ENCODE measurements at regions not wholly inside any gene's neighbourhood (a gene's known extent, or its start where the extent isn't known, plus 50 kb on each side); places are given as distances from the start of the nearest gene placed in this dataset.

DNA sequence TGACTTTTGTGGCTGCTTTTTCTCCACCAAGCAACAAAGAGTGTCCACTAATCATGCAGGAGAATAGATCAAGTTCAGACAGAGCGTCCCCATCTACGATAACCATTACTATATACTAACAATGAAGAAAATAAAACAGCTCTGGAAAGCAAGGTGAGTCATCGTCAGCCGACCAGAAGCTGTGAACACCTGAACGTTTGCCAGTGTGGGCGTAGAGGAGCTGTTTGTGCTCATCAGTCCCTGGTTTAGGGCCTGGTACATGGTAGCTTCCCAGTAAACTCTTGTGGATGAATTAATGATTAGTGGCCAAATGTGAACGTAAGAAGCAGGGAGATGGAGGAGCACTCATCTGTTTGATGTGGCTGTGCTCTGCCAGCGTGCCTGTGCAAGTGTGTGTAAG, 180.7 kb downstream of the EVX1 start:
- no peak overlapping the region for H3K4me2 ChIP-seq
- TF ChIP-seq, protein P1, sequence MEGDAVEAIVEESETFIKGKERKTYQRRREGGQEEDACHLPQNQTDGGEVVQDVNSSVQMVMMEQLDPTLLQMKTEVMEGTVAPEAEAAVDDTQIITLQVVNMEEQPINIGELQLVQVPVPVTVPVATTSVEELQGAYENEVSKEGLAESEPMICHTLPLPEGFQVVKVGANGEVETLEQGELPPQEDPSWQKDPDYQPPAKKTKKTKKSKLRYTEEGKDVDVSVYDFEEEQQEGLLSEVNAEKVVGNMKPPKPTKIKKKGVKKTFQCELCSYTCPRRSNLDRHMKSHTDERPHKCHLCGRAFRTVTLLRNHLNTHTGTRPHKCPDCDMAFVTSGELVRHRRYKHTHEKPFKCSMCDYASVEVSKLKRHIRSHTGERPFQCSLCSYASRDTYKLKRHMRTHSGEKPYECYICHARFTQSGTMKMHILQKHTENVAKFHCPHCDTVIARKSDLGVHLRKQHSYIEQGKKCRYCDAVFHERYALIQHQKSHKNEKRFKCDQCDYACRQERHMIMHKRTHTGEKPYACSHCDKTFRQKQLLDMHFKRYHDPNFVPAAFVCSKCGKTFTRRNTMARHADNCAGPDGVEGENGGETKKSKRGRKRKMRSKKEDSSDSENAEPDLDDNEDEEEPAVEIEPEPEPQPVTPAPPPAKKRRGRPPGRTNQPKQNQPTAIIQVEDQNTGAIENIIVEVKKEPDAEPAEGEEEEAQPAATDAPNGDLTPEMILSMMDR (conservative IDR thresholded peaks at IDR 0.05; ENCODE audit: low read depth, low read length), result no peak
- H3K9ac ChIP-seq, result no peak overlapping the region
- H2AFZ ChIP-seq (ENCODE audit: low read depth), result no peak overlapping the region
- H3K27me3 ChIP-seq (ENCODE audit: insufficient read depth, low read depth), result no peaks in the 10 kb centered on the region
- no peak overlapping the region for H3K27ac ChIP-seq
- H3K79me2 ChIP-seq (ENCODE audit: insufficient read depth, low read depth), result no peaks in the 10 kb centered on the region
- no peaks in the 10 kb centered on the region for H3K4me1 ChIP-seq (ENCODE audit: low read depth, poor library complexity, severe bottlenecking)
- H4K20me1 ChIP-seq (ENCODE audit: insufficient read depth), result no peaks in the 10 kb centered on the region
- H3K4me3 ChIP-seq (IDR thresholded peaks at IDR 0.05; ENCODE audit: insufficient read depth, low read depth, low read length), result no peak overlapping the region
- H3K36me3 ChIP-seq (ENCODE audit: insufficient read depth), result no peaks in the 10 kb centered on the region

DNA sequence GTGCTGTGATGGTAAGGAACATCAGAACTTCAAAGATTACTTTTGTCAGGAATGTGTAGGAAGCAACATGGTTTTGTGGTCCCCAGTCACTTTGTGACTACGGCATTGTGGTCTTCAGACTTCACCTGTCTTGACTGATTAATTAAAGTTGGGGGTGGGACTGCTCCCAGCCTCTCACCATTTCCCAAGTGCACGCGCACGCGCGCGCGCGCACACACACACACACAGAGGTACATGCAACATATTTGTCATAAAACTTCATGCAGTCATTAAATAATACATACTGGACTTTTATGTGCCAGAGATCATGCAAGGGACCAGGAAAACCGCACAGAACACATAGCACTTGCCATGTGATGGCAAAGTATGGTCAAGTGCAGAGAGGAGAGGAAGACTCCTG, 181.2 kb downstream of the EVX1 start:
- H3K4me3 ChIP-seq (IDR thresholded peaks at IDR 0.05; ENCODE audit: insufficient read depth, low read depth, low read length), result no peak overlapping the region
- no peaks in the 10 kb centered on the region for H3K4me1 ChIP-seq (ENCODE audit: low read depth, poor library complexity, severe bottlenecking)
- TF ChIP-seq, protein P1 (conservative IDR thresholded peaks at IDR 0.05; ENCODE audit: low read depth, low read length), result no peak
- no peak overlapping the region for H2AFZ ChIP-seq (ENCODE audit: low read depth)
- H3K27ac ChIP-seq, result no peak overlapping the region
- H3K36me3 ChIP-seq (ENCODE audit: insufficient read depth), result no peaks in the 10 kb centered on the region
- H3K9ac ChIP-seq, result no peak overlapping the region
- no peaks in the 10 kb centered on the region for H3K27me3 ChIP-seq (ENCODE audit: insufficient read depth, low read depth)
- no peak overlapping the region for H3K4me2 ChIP-seq
- no peaks in the 10 kb centered on the region for H4K20me1 ChIP-seq (ENCODE audit: insufficient read depth)
- no peaks in the 10 kb centered on the region for H3K79me2 ChIP-seq (ENCODE audit: insufficient read depth, low read depth)

DNA sequence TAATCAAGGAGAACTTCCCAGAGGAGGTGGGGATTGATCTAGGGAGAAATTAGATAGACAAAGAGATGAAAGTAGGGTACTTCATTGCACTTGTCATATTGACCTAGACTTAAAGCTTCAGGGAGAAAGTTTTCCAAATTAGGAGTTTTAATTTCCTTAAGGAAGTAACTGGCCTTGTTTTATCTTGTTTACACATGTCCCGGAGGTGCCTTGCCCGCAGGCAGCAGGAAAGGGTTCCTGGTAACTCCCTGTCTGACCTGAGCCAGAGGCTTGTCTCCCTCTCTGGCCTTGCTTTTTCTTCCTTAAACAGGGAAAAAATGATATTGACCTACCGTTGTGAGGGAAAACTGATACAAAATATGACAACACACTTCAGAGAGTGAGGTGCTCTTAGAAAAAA, 181.6 kb downstream of the EVX1 start:
- H3K27me3 ChIP-seq (ENCODE audit: insufficient read depth, low read depth), result no peaks in the 10 kb centered on the region
- H3K36me3 ChIP-seq (ENCODE audit: insufficient read depth), result no peaks in the 10 kb centered on the region
- H3K4me3 ChIP-seq (IDR thresholded peaks at IDR 0.05; ENCODE audit: insufficient read depth, low read depth, low read length), result no peak overlapping the region
- H3K9ac ChIP-seq, result no peak overlapping the region
- no peaks in the 10 kb centered on the region for H3K4me1 ChIP-seq (ENCODE audit: low read depth, poor library complexity, severe bottlenecking)
- TF ChIP-seq, protein P1 (conservative IDR thresholded peaks at IDR 0.05; ENCODE audit: low read depth, low read length), result no peak
- no peak overlapping the region for H2AFZ ChIP-seq (ENCODE audit: low read depth)
- H3K27ac ChIP-seq, result no peak overlapping the region
- no peaks in the 10 kb centered on the region for H3K79me2 ChIP-seq (ENCODE audit: insufficient read depth, low read depth)
- no peaks in the 10 kb centered on the region for H4K20me1 ChIP-seq (ENCODE audit: insufficient read depth)
- H3K4me2 ChIP-seq, result no peak overlapping the region

- Histone ChIP-seq H3K27ac (no peak overlapping the region), H3K36me3 (ENCODE audit: insufficient read depth) (no peaks in the 10 kb centered on the region), H3K4me2 (no peak overlapping the region), H3K4me1 (ENCODE audit: low read depth, poor library complexity, severe bottlenecking) (peaks cover 2% of the 10 kb centered on the region), H4K20me1 (ENCODE audit: insufficient read depth) (no peaks in the 10 kb centered on the region), H3K27me3 (ENCODE audit: insufficient read depth, low read depth) (no peaks in the 10 kb centered on the region), H3K4me3 (IDR thresholded peaks at IDR 0.05; ENCODE audit: insufficient read depth, low read depth, low read length) (no peak overlapping the region), H2AFZ (ENCODE audit: low read depth) (no peak overlapping the region), H3K9ac (no peak overlapping the region), H3K79me2 (ENCODE audit: insufficient read depth, low read depth) (no peaks in the 10 kb centered on the region)
- TF ChIP-seq, protein P1 (conservative IDR thresholded peaks at IDR 0.05; ENCODE audit: low read depth, low read length), result no peak
These were observed 182.1 kb downstream of the EVX1 start for GRCh38 chr7:27424749-27425148.
